ENCODE measurements at regions not wholly inside any gene's neighbourhood (a gene's known extent, or its start where the extent isn't known, plus 50 kb on each side); places are given as distances from the start of the nearest gene placed in this dataset.

DNA sequence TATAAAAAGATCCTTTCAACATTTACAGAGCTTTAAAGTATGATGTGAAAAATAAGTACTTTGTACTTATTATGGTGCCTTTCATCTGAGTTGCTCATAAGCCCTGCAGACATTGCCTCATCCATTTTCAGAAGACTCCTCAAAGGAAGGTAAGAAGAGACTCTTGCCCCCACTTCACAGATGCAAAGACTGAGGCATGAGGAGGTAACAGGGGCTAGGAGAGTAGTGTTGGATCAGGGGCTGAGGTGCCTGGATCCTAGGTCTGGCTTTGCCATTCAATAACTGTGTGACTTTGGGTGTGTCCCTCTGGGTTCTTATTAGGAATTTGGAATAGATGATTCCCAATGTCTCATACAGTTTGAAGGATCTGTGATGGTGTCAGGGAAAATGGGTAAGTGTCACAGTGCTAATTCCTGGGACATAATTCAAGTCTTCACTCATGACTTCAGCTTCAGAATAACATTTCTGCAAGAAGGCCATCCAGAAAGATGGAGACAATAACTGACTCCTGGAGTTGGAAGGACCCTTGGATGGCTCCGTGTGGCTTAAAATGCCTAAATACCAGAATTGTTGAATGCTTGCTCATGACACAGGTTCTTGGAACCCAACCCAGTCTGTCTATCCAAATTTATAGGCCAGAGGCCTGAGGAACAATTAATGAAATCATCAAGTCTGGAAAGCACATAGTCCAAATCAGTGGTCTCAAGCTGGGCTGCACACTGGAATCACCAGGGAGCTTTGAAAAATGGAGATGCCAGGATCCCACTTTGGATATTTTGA, 93.1 kb upstream of the RUNX1 start:
- FAIRE-seq, result no peak
- intact Hi-C loops (cut with micrococcal nuclease), result no loop called here
- no TSS peak for BruUV-seq (replicated peaks)
- peaks cover 3 to 5% of the 10 kb centered on the region in 2 experiments for H3K27me3 ChIP-seq (ENCODE audit: control insufficient read depth in 2 of 2, insufficient read depth in 2 of 2, low read length in 2 of 2)
- no peaks in the 10 kb centered on the region for H4K20me1 ChIP-seq (replicated peaks; ENCODE audit: control insufficient read depth, extremely low read depth, insufficient read depth, low read length)
- dilution Hi-C loops (cut with MboI; ENCODE audit: extremely low pct_ligation_motif_present, low sequenced_read_pairs), result no loop called here
- TF ChIP-seq POLR2AphosphoS5 (IDR thresholded peaks at IDR 0.05; ENCODE audit: insufficient read depth, low read depth, low read length) (no peak), EZH2 (IDR thresholded peaks at IDR 0.05; ENCODE audit: borderline replicate concordance, low read depth, low read length, severe bottlenecking) (no peak), FOS (IDR thresholded peaks at IDR 0.05; ENCODE audit: borderline replicate concordance, insufficient read depth, low read length) (no peak), POLR2A (IDR thresholded peaks at IDR 0.05; ENCODE audit: low read depth, low read length) (no peak), JUN (IDR thresholded peaks at IDR 0.05; ENCODE audit: borderline replicate concordance, insufficient read depth, insufficient read length, low read depth) (no peak), MYC (IDR thresholded peaks at IDR 0.05; ENCODE audit: low read depth, low read length) (no peak), GATA2 (IDR thresholded peaks at IDR 0.05; ENCODE audit: insufficient read depth, insufficient read length, low read depth, low read length) (no peak)
- TF ChIP-seq, protein P1, sequence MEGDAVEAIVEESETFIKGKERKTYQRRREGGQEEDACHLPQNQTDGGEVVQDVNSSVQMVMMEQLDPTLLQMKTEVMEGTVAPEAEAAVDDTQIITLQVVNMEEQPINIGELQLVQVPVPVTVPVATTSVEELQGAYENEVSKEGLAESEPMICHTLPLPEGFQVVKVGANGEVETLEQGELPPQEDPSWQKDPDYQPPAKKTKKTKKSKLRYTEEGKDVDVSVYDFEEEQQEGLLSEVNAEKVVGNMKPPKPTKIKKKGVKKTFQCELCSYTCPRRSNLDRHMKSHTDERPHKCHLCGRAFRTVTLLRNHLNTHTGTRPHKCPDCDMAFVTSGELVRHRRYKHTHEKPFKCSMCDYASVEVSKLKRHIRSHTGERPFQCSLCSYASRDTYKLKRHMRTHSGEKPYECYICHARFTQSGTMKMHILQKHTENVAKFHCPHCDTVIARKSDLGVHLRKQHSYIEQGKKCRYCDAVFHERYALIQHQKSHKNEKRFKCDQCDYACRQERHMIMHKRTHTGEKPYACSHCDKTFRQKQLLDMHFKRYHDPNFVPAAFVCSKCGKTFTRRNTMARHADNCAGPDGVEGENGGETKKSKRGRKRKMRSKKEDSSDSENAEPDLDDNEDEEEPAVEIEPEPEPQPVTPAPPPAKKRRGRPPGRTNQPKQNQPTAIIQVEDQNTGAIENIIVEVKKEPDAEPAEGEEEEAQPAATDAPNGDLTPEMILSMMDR (IDR thresholded peaks at IDR 0.05; ENCODE audit: extremely low read depth in 1 of 2, insufficient read depth in 1 of 2, low read depth in 1 of 2, low read length in 2 of 2), result no peak
- TF ChIP-seq, protein P2, sequence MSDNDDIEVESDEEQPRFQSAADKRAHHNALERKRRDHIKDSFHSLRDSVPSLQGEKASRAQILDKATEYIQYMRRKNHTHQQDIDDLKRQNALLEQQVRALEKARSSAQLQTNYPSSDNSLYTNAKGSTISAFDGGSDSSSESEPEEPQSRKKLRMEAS (IDR thresholded peaks at IDR 0.05; ENCODE audit: insufficient read depth, insufficient read length), result no peak
- ChIA-PET CTCF (no interaction called here), POLR2A (no interaction called here)
- H3K9me3 ChIP-seq (replicated peaks; ENCODE audit: control insufficient read depth, insufficient read depth, low read length), result no peaks in the 10 kb centered on the region
- DNase-seq (ENCODE audit: low read depth, low spot score), result no peak
- no peak overlapping the region for H3K9ac ChIP-seq (replicated peaks; ENCODE audit: extremely low read depth, insufficient read depth, low read length)
- no peaks in the 10 kb centered on the region for H3K4me1 ChIP-seq (ENCODE audit: control insufficient read depth, extremely low read depth, insufficient read depth, low read length)
- H2AFZ ChIP-seq (ENCODE audit: low read depth, low read length), result no peak overlapping the region
- no peaks in the 10 kb centered on the region for H3K79me2 ChIP-seq (ENCODE audit: control insufficient read depth, insufficient read depth, low read length)
- H3K9me1 ChIP-seq (replicated peaks; ENCODE audit: control insufficient read depth, extremely low read depth, insufficient read depth, low read length), result no peaks in the 10 kb centered on the region
- no peak overlapping the region for H3K4me3 ChIP-seq (replicated peaks in 1 of 3; ENCODE audit: insufficient read depth in 1 of 3, low read depth in 1 of 3, low read length in 3 of 3)
- H3K4me2 ChIP-seq (ENCODE audit: insufficient read depth, low read length), result no peak overlapping the region
- no peaks in the 10 kb centered on the region for H3K36me3 ChIP-seq (ENCODE audit: control insufficient read depth in 2 of 2, extremely low read depth in 1 of 2, insufficient read depth in 2 of 2, low read length in 2 of 2)
- no peak overlapping the region for H3K27ac ChIP-seq (ENCODE audit: insufficient read depth, low read depth, low read length)

Data from endothelial cell of umbilical vein (primary cell).